Liver (tissue), 8 donors: ENCODE measurements at regions not wholly inside any gene's neighbourhood (a gene's known extent, or its start where the extent isn't known, plus 50 kb on each side); places are given as distances from the start of the nearest gene placed in this dataset.

Experiments
- DNase-seq: peaks from one replicate; pipeline ENCODE4 v3.0.0-alpha.2; 2017; ENCODE audit warnings: low spot score
- H3K27ac ChIP-seq, 2 donors: one replicate each; pipeline ENCODE4 v1.7.0; 2013; ENCODE audit warnings: inconsistent platforms in 2 of 2, low read length in 2 of 2, control low read depth in 1 of 2, low read depth in 1 of 2, mild to moderate bottlenecking in 1 of 2
- H3K27me3 ChIP-seq, 4 donors: one replicate each; pipeline versions ENCODE4 v1.6.1 to v1.7.0; 2013; ENCODE audit warnings: low read length in 3 of 4, inconsistent platforms in 1 of 4, mild to moderate bottlenecking in 1 of 4, moderate library complexity in 1 of 4; ENCODE audit not compliant: control insufficient read depth in 4 of 4, insufficient read depth in 4 of 4
- H3K36me3 ChIP-seq, 4 donors: one replicate each; pipeline versions ENCODE4 v1.6.1 to v1.7.0; 2013; ENCODE audit warnings: low read length in 3 of 4, mild to moderate bottlenecking in 3 of 4, low read depth in 1 of 4, moderate library complexity in 1 of 4; ENCODE audit not compliant: control insufficient read depth in 4 of 4, insufficient read depth in 3 of 4
- H3K4me1 ChIP-seq, 4 donors: one replicate each; pipeline versions ENCODE4 v1.6.1 to v1.7.0; 2013; ENCODE audit warnings: low read length in 3 of 4, mild to moderate bottlenecking in 3 of 4, moderate library complexity in 1 of 4; ENCODE audit not compliant: control insufficient read depth in 4 of 4, insufficient read depth in 4 of 4
- H3K4me3 ChIP-seq, 3 donors: one replicate each; pipeline versions ENCODE4 v1.6.1 to v1.7.0; 2013; ENCODE audit warnings: low read length in 3 of 3, control low read depth in 1 of 3, low read depth in 1 of 3, mild to moderate bottlenecking in 1 of 3
- H3K9ac ChIP-seq, 2 donors: one replicate each; pipeline ENCODE4 v1.7.0; 2013; ENCODE audit warnings: low read length in 2 of 2, mild to moderate bottlenecking in 2 of 2, moderate library complexity in 2 of 2, control low read depth in 1 of 2, low read depth in 1 of 2
- H3K9me3 ChIP-seq, 4 donors: one replicate each; pipeline versions ENCODE4 v1.6.1 to v1.7.0; 2013; ENCODE audit warnings: low read length in 3 of 4; ENCODE audit not compliant: control insufficient read depth in 4 of 4
- ATF3 ChIP-seq: IDR thresholded peaks from 2 replicates; pipeline ENCODE4 v1.6.1; 2016; ENCODE audit warnings: antibody characterized with exemption
- CTCF ChIP-seq: fragments of 150-350 bp; IDR thresholded peaks from 2 replicates; pipeline ENCODE4 v1.5.1; 2017; ENCODE audit warnings: improper control_type of control experiment, low read depth, low read length; ENCODE audit not compliant: missing input control
- EGR1 ChIP-seq, 2 donors: IDR thresholded peaks; 2 replicates each; pipeline ENCODE4 v1.6.1; 2016 to 2018; ENCODE audit warnings: antibody characterized with exemption in 2 of 2, low read depth in 2 of 2
- FOXA1 ChIP-seq: IDR thresholded peaks from 2 replicates; pipeline ENCODE4 v1.6.1; 2016; ENCODE audit warnings: antibody characterized with exemption
- FOXA2 ChIP-seq: IDR thresholded peaks from 2 replicates; pipeline ENCODE4 v1.6.1; 2016; ENCODE audit warnings: antibody characterized with exemption
- GABPA ChIP-seq, 2 donors: IDR thresholded peaks in 1 of 2; conservative IDR thresholded peaks in 1 of 2; 2 replicates each; pipeline ENCODE4 v1.6.1; 2016; ENCODE audit warnings: antibody characterized with exemption in 2 of 2, mild to moderate bottlenecking in 1 of 2, moderate library complexity in 1 of 2
- HNF4A ChIP-seq, 2 donors: conservative IDR thresholded peaks; 2 replicates each; pipeline ENCODE4 v1.6.1; 2016; ENCODE audit warnings: antibody characterized with exemption in 2 of 2, mild to moderate bottlenecking in 2 of 2
- HNF4G ChIP-seq: IDR thresholded peaks from 2 replicates; pipeline ENCODE4 v1.6.1; 2016; ENCODE audit warnings: antibody characterized with exemption
- JUND ChIP-seq, 2 donors: IDR thresholded peaks; 2 replicates each; pipeline ENCODE4 v1.6.1; 2016; ENCODE audit warnings: antibody characterized with exemption in 2 of 2
- MAX ChIP-seq: IDR thresholded peaks from 2 replicates; pipeline ENCODE4 v1.6.1; 2016; ENCODE audit warnings: antibody characterized with exemption
- NR2F2 ChIP-seq: IDR thresholded peaks from 2 replicates; pipeline ENCODE4 v1.6.1; 2016; ENCODE audit warnings: antibody characterized with exemption
- RAD21 ChIP-seq, 2 donors: IDR thresholded peaks; 2 replicates each; pipeline ENCODE4 v1.6.1; 2016; ENCODE audit warnings: antibody characterized with exemption in 2 of 2, mild to moderate bottlenecking in 2 of 2
- REST ChIP-seq: IDR thresholded peaks from 2 replicates; pipeline ENCODE4 v1.6.1; 2016; ENCODE audit warnings: antibody characterized with exemption, mild to moderate bottlenecking
- RXRA ChIP-seq, 2 donors: IDR thresholded peaks; 2 replicates each; pipeline ENCODE4 v1.6.1; 2017 to 2018; ENCODE audit warnings: antibody characterized with exemption in 2 of 2, mild to moderate bottlenecking in 1 of 2
- SP1 ChIP-seq: IDR thresholded peaks from 2 replicates; pipeline ENCODE4 v1.6.1; 2018; ENCODE audit warnings: antibody characterized with exemption, mild to moderate bottlenecking
- TAF1 ChIP-seq: conservative IDR thresholded peaks from 2 replicates; pipeline ENCODE4 v1.6.1; 2016; ENCODE audit warnings: antibody characterized with exemption, mild to moderate bottlenecking
- YY1 ChIP-seq: IDR thresholded peaks from 2 replicates; pipeline ENCODE4 v1.6.1; 2016; ENCODE audit warnings: antibody characterized with exemption, mild to moderate bottlenecking
- ZBTB33 ChIP-seq: IDR thresholded peaks from 2 replicates; pipeline ENCODE4 v1.6.1; 2016; ENCODE audit warnings: antibody characterized with exemption
- WGBS: extraction: QIAGEN DNeasy Blood & Tissue Kit; methylation state at CpG from one replicate; pipeline ENCODE4 v1.1.7; 2013; 5-methylcytosine and 5-hydroxymethylcytosine counted together
- donor health status: healthy.
- donor health status: healthy.
- donor health status: healthy.
- donor health status: healthy.
- donor health status: healthy.

GRCh38 chr11:45087086-45087899 lies 59.1 kb upstream of the PRDM11 start:
- H3K4me1 ChIP-seq: peaks cover 0 to 14% (median 8%) of the 10 kb centered on the region in 4 donors
- no peaks in the 10 kb centered on the region for H3K36me3 ChIP-seq
- 87% methylated on average over 7 of the region's 7 CpGs for WGBS
- no peak overlapping the region for H3K4me3 ChIP-seq
- peaks cover 0 to 6% (median 0%) of the 10 kb centered on the region in 4 donors for H3K27me3 ChIP-seq
- H3K27ac ChIP-seq: no peak overlapping the region
- H3K9me3 ChIP-seq: no peaks in the 10 kb centered on the region
- TF ChIP-seq ZBTB33 (no peak), EGR1 (IDR thresholded peaks at IDR 0.05; ENCODE audit: low read depth in 2 of 2) (no peak), MAX (no peak), FOXA1 (no peak), ATF3 (no peak), YY1 (no peak), FOXA2 (no peak), HNF4A (conservative IDR thresholded peaks at IDR 0.05) (no peak), HNF4G (no peak), GABPA (IDR thresholded peaks at IDR 0.05 in 1 of 2, conservative IDR thresholded peaks at IDR 0.05 in 1 of 2) (no peak), RAD21 (IDR thresholded peaks at IDR 0.05) (no peak), JUND (IDR thresholded peaks at IDR 0.05) (no peak), TAF1 (no peak), RXRA (IDR thresholded peaks at IDR 0.05) (no peak), CTCF (no peak), REST (no peak), SP1 (no peak), NR2F2 (no peak)
- no peak overlapping the region for H3K9ac ChIP-seq
- DNase-seq: no peak
